ENCODE measurements at regions not wholly inside any gene's neighbourhood (a gene's known extent, or its start where the extent isn't known, plus 50 kb on each side); places are given as distances from the start of the nearest gene placed in this dataset.

DNA sequence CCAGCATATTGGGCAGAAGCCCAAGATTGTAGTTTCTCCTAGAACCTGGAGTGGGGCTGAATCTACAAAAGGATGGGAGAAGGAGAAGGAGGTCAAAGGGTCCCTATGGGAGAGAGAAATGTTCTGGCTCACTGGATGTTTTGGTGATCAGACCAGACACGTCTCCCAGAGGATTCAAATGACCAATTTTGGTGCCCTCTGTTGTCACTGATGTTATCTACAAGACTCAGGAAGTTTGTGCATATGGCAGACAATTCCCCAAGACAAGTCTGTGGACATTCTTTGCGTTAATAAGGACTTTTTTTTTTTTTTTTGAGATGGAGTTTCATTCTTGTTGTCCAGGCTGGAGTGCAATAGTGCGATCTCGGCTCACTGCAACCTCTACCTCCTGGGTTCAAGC, 137.2 kb upstream of the SMARCA2 start:
- Histone ChIP-seq H3K79me2 (ENCODE audit: control insufficient read depth, insufficient read depth, low read length) (no peaks in the 10 kb centered on the region), H3K4me2 (ENCODE audit: insufficient read depth, low read length) (no peak overlapping the region), H3K4me3 (replicated peaks in 1 of 3; ENCODE audit: insufficient read depth in 1 of 3, low read depth in 1 of 3, low read length in 3 of 3) (no peak overlapping the region), H3K9me3 (replicated peaks; ENCODE audit: control insufficient read depth, insufficient read depth, low read length) (no peaks in the 10 kb centered on the region), H3K9ac (replicated peaks; ENCODE audit: extremely low read depth, insufficient read depth, low read length) (no peak overlapping the region), H4K20me1 (replicated peaks; ENCODE audit: control insufficient read depth, extremely low read depth, insufficient read depth, low read length) (no peaks in the 10 kb centered on the region), H3K27ac (ENCODE audit: insufficient read depth, low read depth, low read length) (no peak overlapping the region), H3K36me3 (ENCODE audit: control insufficient read depth in 2 of 2, extremely low read depth in 1 of 2, insufficient read depth in 2 of 2, low read length in 2 of 2) (no peaks in the 10 kb centered on the region), H3K9me1 (replicated peaks; ENCODE audit: control insufficient read depth, extremely low read depth, insufficient read depth, low read length) (no peaks in the 10 kb centered on the region), H3K4me1 (ENCODE audit: control insufficient read depth, extremely low read depth, insufficient read depth, low read length) (no peaks in the 10 kb centered on the region), H3K27me3 (ENCODE audit: control insufficient read depth in 2 of 2, insufficient read depth in 2 of 2, low read length in 2 of 2) (no peaks in the 10 kb centered on the region), H2AFZ (ENCODE audit: low read depth, low read length) (no peak overlapping the region)
- CTCF ChIA-PET, result no interaction called here
- no peak for DNase-seq (ENCODE audit: low read depth, low spot score)
- POLR2A ChIA-PET, result no interaction called here
- intact Hi-C loops (cut with micrococcal nuclease) (no loop called here), dilution Hi-C loops (cut with MboI; ENCODE audit: extremely low pct_ligation_motif_present, low sequenced_read_pairs) (no loop called here)
- FAIRE-seq, result no peak
- no TSS peak for BruUV-seq (replicated peaks)
- TF ChIP-seq POLR2A (IDR thresholded peaks at IDR 0.05; ENCODE audit: low read depth, low read length) (no peak), GATA2 (IDR thresholded peaks at IDR 0.05; ENCODE audit: insufficient read depth, insufficient read length, low read depth, low read length) (no peak), POLR2AphosphoS5 (IDR thresholded peaks at IDR 0.05; ENCODE audit: insufficient read depth, low read depth, low read length) (no peak), MYC (IDR thresholded peaks at IDR 0.05; ENCODE audit: low read depth, low read length) (no peak), EZH2 (IDR thresholded peaks at IDR 0.05; ENCODE audit: borderline replicate concordance, low read depth, low read length, severe bottlenecking) (no peak), JUN (IDR thresholded peaks at IDR 0.05; ENCODE audit: borderline replicate concordance, insufficient read depth, insufficient read length, low read depth) (no peak), FOS (IDR thresholded peaks at IDR 0.05; ENCODE audit: borderline replicate concordance, insufficient read depth, low read length) (no peak)
- TF ChIP-seq, protein P1, sequence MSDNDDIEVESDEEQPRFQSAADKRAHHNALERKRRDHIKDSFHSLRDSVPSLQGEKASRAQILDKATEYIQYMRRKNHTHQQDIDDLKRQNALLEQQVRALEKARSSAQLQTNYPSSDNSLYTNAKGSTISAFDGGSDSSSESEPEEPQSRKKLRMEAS (IDR thresholded peaks at IDR 0.05; ENCODE audit: insufficient read depth, insufficient read length), result no peak
- TF ChIP-seq, protein P2, sequence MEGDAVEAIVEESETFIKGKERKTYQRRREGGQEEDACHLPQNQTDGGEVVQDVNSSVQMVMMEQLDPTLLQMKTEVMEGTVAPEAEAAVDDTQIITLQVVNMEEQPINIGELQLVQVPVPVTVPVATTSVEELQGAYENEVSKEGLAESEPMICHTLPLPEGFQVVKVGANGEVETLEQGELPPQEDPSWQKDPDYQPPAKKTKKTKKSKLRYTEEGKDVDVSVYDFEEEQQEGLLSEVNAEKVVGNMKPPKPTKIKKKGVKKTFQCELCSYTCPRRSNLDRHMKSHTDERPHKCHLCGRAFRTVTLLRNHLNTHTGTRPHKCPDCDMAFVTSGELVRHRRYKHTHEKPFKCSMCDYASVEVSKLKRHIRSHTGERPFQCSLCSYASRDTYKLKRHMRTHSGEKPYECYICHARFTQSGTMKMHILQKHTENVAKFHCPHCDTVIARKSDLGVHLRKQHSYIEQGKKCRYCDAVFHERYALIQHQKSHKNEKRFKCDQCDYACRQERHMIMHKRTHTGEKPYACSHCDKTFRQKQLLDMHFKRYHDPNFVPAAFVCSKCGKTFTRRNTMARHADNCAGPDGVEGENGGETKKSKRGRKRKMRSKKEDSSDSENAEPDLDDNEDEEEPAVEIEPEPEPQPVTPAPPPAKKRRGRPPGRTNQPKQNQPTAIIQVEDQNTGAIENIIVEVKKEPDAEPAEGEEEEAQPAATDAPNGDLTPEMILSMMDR (IDR thresholded peaks at IDR 0.05; ENCODE audit: extremely low read depth in 1 of 2, insufficient read depth in 1 of 2, low read depth in 1 of 2, low read length in 2 of 2), result no peak

All from endothelial cell of umbilical vein (primary cell).